H1 (cell line): ENCODE measurements at regions not wholly inside any gene's neighbourhood (a gene's known extent, or its start where the extent isn't known, plus 50 kb on each side); places are given as distances from the start of the nearest gene placed in this dataset.

ENCODE experiments used
- CREB1 ChIP-seq: IDR thresholded peaks from 2 replicates; pipeline ENCODE4 v1.6.1; 2012; ENCODE audit warnings: inconsistent platforms
- SAP30 ChIP-seq: fragments of 300-600 bp; sonication (generic); IDR thresholded peaks from 2 replicates; pipeline ENCODE4 v1.7.1; 2012; ENCODE audit warnings: low read length, moderate library complexity, mild to moderate bottlenecking, inconsistent platforms; ENCODE audit not compliant: insufficient read depth, insufficient replicate concordance

DNA sequence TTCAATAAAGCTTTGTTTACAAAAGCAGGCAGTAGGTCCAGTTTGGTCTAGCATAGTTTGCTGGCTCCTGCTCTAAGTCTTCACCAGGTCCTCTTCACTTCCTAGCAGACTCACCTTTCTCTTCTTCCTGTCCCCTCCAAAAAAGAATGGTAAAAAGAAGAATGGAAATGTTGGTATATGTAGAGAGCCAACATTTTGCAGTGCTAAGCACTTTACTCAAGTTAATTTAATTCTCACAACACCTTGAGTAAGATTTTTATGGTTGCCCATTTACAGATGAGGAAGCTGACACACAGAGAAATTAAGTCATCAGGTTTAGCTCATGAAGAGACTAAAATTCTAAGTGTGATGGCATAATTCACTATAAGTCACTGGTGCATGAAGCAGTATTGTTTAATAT is 230.1 kb upstream of the PRICKLE2 start (continued):
- TF ChIP-seq SAP30 = no peak
- no peak for TF ChIP-seq CREB1
